ENCODE measurements at regions not wholly inside any gene's neighbourhood (a gene's known extent, or its start where the extent isn't known, plus 50 kb on each side); places are given as distances from the start of the nearest gene placed in this dataset.

GRCh38 chr20:48259456-48259855, 474.2 kb upstream of the SULF2 start:
- Histone ChIP-seq H3K27ac (ENCODE audit: low read depth, low read length, severe bottlenecking) (no peak overlapping the region), H3K36me3 (ENCODE audit: control insufficient read depth, insufficient read depth, low read length) (no peaks in the 10 kb centered on the region), H3K4me3 (ENCODE audit: extremely low read depth, insufficient read depth, low read length, poor library complexity, severe bottlenecking) (no peak overlapping the region), H3K4me1 (ENCODE audit: control insufficient read depth, insufficient read depth, low read length, poor library complexity, severe bottlenecking) (no peaks in the 10 kb centered on the region), H3K9me3 (ENCODE audit: control insufficient read depth, low read length) (peaks cover 10% of the 10 kb centered on the region)
- 94 to 100% methylated on average over 1 to 6 of the region's 6 CpGs for WGBS, 2 experiments (ENCODE audit: insufficient coverage in 2 of 2)

GRCh38 chr20:48257833-48258232, 472.6 kb upstream of the SULF2 start:
- Histone ChIP-seq H3K4me1 (ENCODE audit: control insufficient read depth, insufficient read depth, low read length, poor library complexity, severe bottlenecking) (no peaks in the 10 kb centered on the region), H3K36me3 (ENCODE audit: control insufficient read depth, insufficient read depth, low read length) (no peaks in the 10 kb centered on the region), H3K9me3 (ENCODE audit: control insufficient read depth, low read length) (peaks cover 10% of the 10 kb centered on the region), H3K27ac (ENCODE audit: low read depth, low read length, severe bottlenecking) (no peak overlapping the region), H3K4me3 (ENCODE audit: extremely low read depth, insufficient read depth, low read length, poor library complexity, severe bottlenecking) (no peak overlapping the region)
- WGBS, 2 experiments (ENCODE audit: insufficient coverage in 2 of 2) = 100% methylated on average over 2 of the region's 2 CpGs

DNA sequence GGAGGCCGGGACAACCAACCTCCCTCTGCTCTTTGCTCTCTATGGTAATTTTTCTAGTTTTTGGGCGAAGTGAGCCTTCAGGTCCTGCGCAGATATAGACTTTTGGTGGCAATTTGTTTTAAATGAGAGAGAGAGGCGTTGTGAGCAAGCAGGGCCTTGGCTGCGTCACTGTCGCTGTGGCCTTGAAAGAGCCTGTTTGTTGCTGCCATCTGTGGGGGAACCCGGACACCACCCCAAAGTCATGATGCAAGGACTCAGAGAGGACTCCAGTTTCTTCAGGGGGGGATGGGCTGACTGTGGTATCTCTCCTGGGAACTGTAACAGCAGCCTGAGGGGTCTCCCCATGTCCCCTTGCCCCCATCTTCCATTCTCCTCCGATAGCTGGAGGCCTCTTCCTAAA, 462.7 kb upstream of the SULF2 start:
- Histone ChIP-seq H3K4me3 (ENCODE audit: extremely low read depth, insufficient read depth, low read length, poor library complexity, severe bottlenecking) (no peak overlapping the region), H3K27ac (ENCODE audit: low read depth, low read length, severe bottlenecking) (no peak overlapping the region), H3K36me3 (ENCODE audit: control insufficient read depth, insufficient read depth, low read length) (no peaks in the 10 kb centered on the region), H3K4me1 (ENCODE audit: control insufficient read depth, insufficient read depth, low read length, poor library complexity, severe bottlenecking) (peaks cover 2% of the 10 kb centered on the region), H3K9me3 (ENCODE audit: control insufficient read depth, low read length) (no peaks in the 10 kb centered on the region)
- 80 to 94% methylated on average over 1 to 4 of the region's 8 CpGs for WGBS, 2 experiments (ENCODE audit: insufficient coverage in 2 of 2)

- peaks cover 2% of the 10 kb centered on the region for H3K4me1 ChIP-seq (ENCODE audit: control insufficient read depth, insufficient read depth, low read length, poor library complexity, severe bottlenecking)
- 93 to 98% methylated on average over 6 to 8 of the region's 9 CpGs for WGBS, 2 experiments (ENCODE audit: insufficient coverage in 2 of 2)
- H3K27ac ChIP-seq (ENCODE audit: low read depth, low read length, severe bottlenecking) = peak overlapping the region; percentile 0
- no peak overlapping the region for H3K4me3 ChIP-seq (ENCODE audit: extremely low read depth, insufficient read depth, low read length, poor library complexity, severe bottlenecking)
- H3K9me3 ChIP-seq (ENCODE audit: control insufficient read depth, low read length) = no peaks in the 10 kb centered on the region
- H3K36me3 ChIP-seq (ENCODE audit: control insufficient read depth, insufficient read depth, low read length) = no peaks in the 10 kb centered on the region
These were observed 460.9 kb upstream of the SULF2 start for GRCh38 chr20:48246061-48246790.

GRCh38 chr20:48242623-48243022, 457.3 kb upstream of the SULF2 start:
- no peaks in the 10 kb centered on the region for H3K36me3 ChIP-seq (ENCODE audit: control insufficient read depth, insufficient read depth, low read length)
- no peak overlapping the region for H3K4me3 ChIP-seq (ENCODE audit: extremely low read depth, insufficient read depth, low read length, poor library complexity, severe bottlenecking)
- 96% methylated on average over 8 of the region's 8 CpGs for WGBS, 2 experiments (ENCODE audit: insufficient coverage in 2 of 2)
- H3K9me3 ChIP-seq (ENCODE audit: control insufficient read depth, low read length) = no peaks in the 10 kb centered on the region
- H3K4me1 ChIP-seq (ENCODE audit: control insufficient read depth, insufficient read depth, low read length, poor library complexity, severe bottlenecking) = peaks cover 2% of the 10 kb centered on the region
- H3K27ac ChIP-seq (ENCODE audit: low read depth, low read length, severe bottlenecking) = no peak overlapping the region

DNA sequence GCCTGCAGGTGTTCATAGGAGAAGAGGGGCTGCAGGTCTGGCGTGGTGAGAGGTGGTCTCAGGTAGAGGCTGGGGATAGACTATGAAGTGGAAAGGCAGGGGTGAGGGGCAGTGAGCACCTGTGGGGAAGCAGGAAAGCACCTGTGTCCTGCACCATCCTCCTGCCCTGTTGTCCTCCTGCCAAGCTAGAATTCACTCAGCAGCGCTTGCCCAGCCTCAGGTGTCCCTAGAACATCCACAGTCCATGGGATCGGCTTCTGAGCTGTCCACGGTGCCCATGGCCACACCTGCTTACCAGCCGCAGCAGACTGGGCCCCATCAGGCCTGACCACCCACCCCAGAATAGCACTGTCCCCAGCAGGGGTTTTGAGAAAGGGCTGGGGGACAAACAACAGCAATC, 456.2 kb upstream of the SULF2 start:
- 94 to 100% methylated on average over 2 to 5 of the region's 5 CpGs for WGBS, 2 experiments (ENCODE audit: insufficient coverage in 2 of 2)
- Histone ChIP-seq H3K4me1 (ENCODE audit: control insufficient read depth, insufficient read depth, low read length, poor library complexity, severe bottlenecking) (no peaks in the 10 kb centered on the region), H3K36me3 (ENCODE audit: control insufficient read depth, insufficient read depth, low read length) (no peaks in the 10 kb centered on the region), H3K27ac (ENCODE audit: low read depth, low read length, severe bottlenecking) (no peak overlapping the region), H3K9me3 (ENCODE audit: control insufficient read depth, low read length) (no peaks in the 10 kb centered on the region), H3K4me3 (ENCODE audit: extremely low read depth, insufficient read depth, low read length, poor library complexity, severe bottlenecking) (no peak overlapping the region)

GRCh38 chr20:48238781-48239180, 453.5 kb upstream of the SULF2 start:
- Histone ChIP-seq H3K4me1 (ENCODE audit: control insufficient read depth, insufficient read depth, low read length, poor library complexity, severe bottlenecking) (no peaks in the 10 kb centered on the region), H3K27ac (ENCODE audit: low read depth, low read length, severe bottlenecking) (no peak overlapping the region), H3K36me3 (ENCODE audit: control insufficient read depth, insufficient read depth, low read length) (no peaks in the 10 kb centered on the region), H3K4me3 (ENCODE audit: extremely low read depth, insufficient read depth, low read length, poor library complexity, severe bottlenecking) (no peak overlapping the region), H3K9me3 (ENCODE audit: control insufficient read depth, low read length) (peaks cover 7% of the 10 kb centered on the region)
- WGBS, 2 experiments (ENCODE audit: insufficient coverage in 2 of 2) = 86 to 92% methylated on average over 3 to 4 of the region's 4 CpGs

GRCh38 chr20:48238326-48238725, 453.0 kb upstream of the SULF2 start:
- Histone ChIP-seq H3K4me3 (ENCODE audit: extremely low read depth, insufficient read depth, low read length, poor library complexity, severe bottlenecking) (no peak overlapping the region), H3K36me3 (ENCODE audit: control insufficient read depth, insufficient read depth, low read length) (no peaks in the 10 kb centered on the region), H3K9me3 (ENCODE audit: control insufficient read depth, low read length) (peaks cover 7% of the 10 kb centered on the region), H3K4me1 (ENCODE audit: control insufficient read depth, insufficient read depth, low read length, poor library complexity, severe bottlenecking) (no peaks in the 10 kb centered on the region), H3K27ac (ENCODE audit: low read depth, low read length, severe bottlenecking) (no peak overlapping the region)
- WGBS, 2 experiments (ENCODE audit: insufficient coverage in 2 of 2) = no CpG with 5 or more reads among the region's 4 CpGs

DNA sequence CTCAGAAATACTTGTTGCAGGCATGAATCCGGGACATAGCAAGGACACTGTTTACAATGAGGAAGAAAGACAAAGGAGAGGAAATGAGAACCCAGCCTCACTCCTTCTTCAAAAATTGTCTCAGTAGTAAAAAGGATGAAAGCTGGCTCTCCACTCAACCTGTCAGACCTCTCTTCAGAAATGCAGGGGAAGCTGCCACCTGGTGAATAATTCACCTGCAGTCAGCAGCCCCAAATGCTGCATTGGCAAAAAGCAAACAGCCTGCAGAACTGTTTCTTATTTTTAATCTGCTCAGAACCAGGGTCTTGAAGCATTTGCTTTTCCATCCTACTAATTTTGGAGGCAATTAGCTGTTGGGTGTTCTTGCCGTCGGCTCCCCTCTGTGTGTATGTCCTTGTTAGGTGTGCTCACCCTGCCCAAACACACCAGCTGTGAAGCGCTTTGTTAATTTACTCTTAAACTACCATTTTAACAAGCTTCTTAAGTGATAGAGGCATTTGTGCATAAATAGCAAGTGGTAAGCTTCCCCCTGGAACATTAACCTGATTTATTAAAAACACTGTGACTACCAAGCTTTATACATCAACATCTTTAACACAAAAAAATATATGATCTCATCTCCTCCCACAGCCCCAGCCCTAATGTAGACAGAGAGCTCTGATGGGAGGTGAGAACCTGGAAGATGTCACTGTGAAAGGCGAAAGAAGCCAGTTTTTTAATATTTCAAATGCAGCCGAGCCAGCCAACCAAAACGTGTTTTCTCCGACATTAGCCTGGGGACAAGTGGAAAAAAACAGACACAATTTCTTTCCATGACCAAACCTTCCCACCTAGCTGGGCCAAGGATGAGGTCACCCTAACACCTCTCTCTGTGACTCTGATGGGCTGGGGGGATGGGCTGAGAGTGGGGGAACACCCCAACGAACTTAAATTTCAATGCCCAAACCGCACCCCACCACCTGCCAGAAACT, 451.0 kb upstream of the SULF2 start:
- H3K9me3 ChIP-seq (ENCODE audit: control insufficient read depth, low read length) = peaks cover 17% of the 10 kb centered on the region
- WGBS, 2 experiments (ENCODE audit: insufficient coverage in 2 of 2) = 84 to 85% methylated on average over 5 of the region's 10 CpGs
- H3K4me1 ChIP-seq (ENCODE audit: control insufficient read depth, insufficient read depth, low read length, poor library complexity, severe bottlenecking) = no peaks in the 10 kb centered on the region
- H3K36me3 ChIP-seq (ENCODE audit: control insufficient read depth, insufficient read depth, low read length) = no peaks in the 10 kb centered on the region
- no peak overlapping the region for H3K4me3 ChIP-seq (ENCODE audit: extremely low read depth, insufficient read depth, low read length, poor library complexity, severe bottlenecking)
- no peak overlapping the region for H3K27ac ChIP-seq (ENCODE audit: low read depth, low read length, severe bottlenecking)

GRCh38 chr20:48234951-48235350, 449.7 kb upstream of the SULF2 start:
- WGBS, 2 experiments (ENCODE audit: insufficient coverage in 2 of 2) = 80 to 100% methylated on average over 1 to 2 of the region's 6 CpGs
- Histone ChIP-seq H3K4me1 (ENCODE audit: control insufficient read depth, insufficient read depth, low read length, poor library complexity, severe bottlenecking) (no peaks in the 10 kb centered on the region), H3K27ac (ENCODE audit: low read depth, low read length, severe bottlenecking) (no peak overlapping the region), H3K4me3 (ENCODE audit: extremely low read depth, insufficient read depth, low read length, poor library complexity, severe bottlenecking) (no peak overlapping the region), H3K36me3 (ENCODE audit: control insufficient read depth, insufficient read depth, low read length) (no peaks in the 10 kb centered on the region), H3K9me3 (ENCODE audit: control insufficient read depth, low read length) (peaks cover 20% of the 10 kb centered on the region)
